Endothelial cell of umbilical vein (primary cell): ENCODE measurements at regions not wholly inside any gene's neighbourhood (a gene's known extent, or its start where the extent isn't known, plus 50 kb on each side); places are given as distances from the start of the nearest gene placed in this dataset.

Experiments used
- BruUV-seq: library from RNA; stranded (reverse); fragments of 400-500 nt; replicated peaks from 2 replicates; lab custom pipeline; 2021; lab: Mats Ljungman, UMichigan
- CTCF ChIA-PET: fragments of 300-600, 350-600 bp; sonication (Branson Sonifier 250); formaldehyde crosslinking; loops from one replicate; lab custom pipeline; 2021; ENCODE audit warnings: antibody characterized with exemption, inconsistent platforms; lab: Charles Lee
- POLR2A ChIA-PET: fragments of 300-600, 350-600 bp; sonication (Branson Sonifier 250); formaldehyde crosslinking; loops from one replicate; lab custom pipeline; 2021; ENCODE audit warnings: antibody characterized with exemption, inconsistent platforms; lab: Charles Lee
- DNase-seq: peaks from one replicate; pipeline ENCODE4 v3.0.0-alpha.2; 2011; ENCODE audit warnings: low read depth, low spot score
- FAIRE-seq: peaks from 2 replicates; lab custom pipeline; 2011; peaks lifted over from hg19 to GRCh38; lab: Jason Lieb, UNC
- H2AFZ ChIP-seq: 2 replicates; pipeline ENCODE4 v1.6.0; 2012; ENCODE audit warnings: low read depth, low read length, control low read depth, inconsistent platforms
- H3K27ac ChIP-seq: 2 replicates; pipeline ENCODE4 v1.5.1; 2011; ENCODE audit warnings: low read depth, mild to moderate bottlenecking, control low read depth, low read length, moderate library complexity; ENCODE audit not compliant: insufficient read depth
- H3K27me3 ChIP-seq, 2 experiments: 2 replicates each; pipeline versions ENCODE4 v1.6.0 to v1.6.1; 2011; ENCODE audit warnings: low read length in 2 of 2, mixed read lengths in 1 of 2; ENCODE audit not compliant: control insufficient read depth in 2 of 2, insufficient read depth in 2 of 2
- H3K36me3 ChIP-seq, 2 experiments: 2 replicates in 1 of 2; 3 replicates in 1 of 2; pipeline ENCODE4 v1.5.1; 2011; ENCODE audit warnings: low read length in 2 of 2, mild to moderate bottlenecking in 1 of 2, moderate library complexity in 1 of 2; ENCODE audit not compliant: control insufficient read depth in 2 of 2, insufficient read depth in 2 of 2; ENCODE audit errors: extremely low read depth in 1 of 2
- H3K4me1 ChIP-seq: 3 replicates; pipeline ENCODE4 v1.5.1; 2011; ENCODE audit warnings: mild to moderate bottlenecking, low read length; ENCODE audit not compliant: control insufficient read depth, insufficient read depth; ENCODE audit errors: extremely low read depth
- H3K4me2 ChIP-seq: 2 replicates; pipeline ENCODE4 v1.6.1; 2011; ENCODE audit warnings: low read length, control low read depth, mixed read lengths; ENCODE audit not compliant: insufficient read depth
- H3K4me3 ChIP-seq, 3 experiments: fragments of 200-600 bp in 1 of 3; sonication (generic), shearing (Covaris generic) in 1 of 3; replicated peaks in 1 of 3; 2 replicates each; pipeline ENCODE4 v1.5.1; 2011 to 2016; ENCODE audit warnings: control low read depth in 3 of 3, low read length in 3 of 3, mild to moderate bottlenecking in 2 of 3, inconsistent platforms in 1 of 3, low read depth in 1 of 3, moderate library complexity in 1 of 3; ENCODE audit not compliant: insufficient read depth in 1 of 3
- H3K79me2 ChIP-seq: 2 replicates; pipeline ENCODE4 v1.6.0; 2012; ENCODE audit warnings: low read length, inconsistent platforms; ENCODE audit not compliant: control insufficient read depth, insufficient read depth
- H3K9ac ChIP-seq: replicated peaks from 2 replicates; pipeline ENCODE3; 2011; ENCODE audit warnings: low read length, control low read depth; ENCODE audit not compliant: insufficient read depth; ENCODE audit errors: extremely low read depth
- H3K9me1 ChIP-seq: replicated peaks from 3 replicates; pipeline ENCODE4 v1.6.0; 2011; ENCODE audit warnings: mild to moderate bottlenecking, low read length; ENCODE audit not compliant: control insufficient read depth, insufficient read depth; ENCODE audit errors: extremely low read depth
- H3K9me3 ChIP-seq: replicated peaks from 2 replicates; pipeline ENCODE4 v1.5.1; 2012; ENCODE audit warnings: low read length, inconsistent platforms; ENCODE audit not compliant: control insufficient read depth, insufficient read depth
- H4K20me1 ChIP-seq: replicated peaks from 2 replicates; pipeline ENCODE3; 2011; ENCODE audit warnings: mild to moderate bottlenecking, low read length; ENCODE audit not compliant: control insufficient read depth, insufficient read depth; ENCODE audit errors: extremely low read depth
- EZH2 ChIP-seq: IDR thresholded peaks from 2 replicates; pipeline ENCODE4 v1.6.1; 2012; ENCODE audit warnings: borderline replicate concordance, low read depth, mild to moderate bottlenecking, moderate library complexity, low read length, inconsistent platforms; ENCODE audit not compliant: severe bottlenecking
- FOS ChIP-seq: IDR thresholded peaks from 2 replicates; pipeline ENCODE4 v1.6.1; 2011; ENCODE audit warnings: mild to moderate bottlenecking, low read length, moderate library complexity, borderline replicate concordance; ENCODE audit not compliant: insufficient read depth
- GATA2 ChIP-seq: IDR thresholded peaks from 2 replicates; pipeline ENCODE4 v1.7.0; 2011; ENCODE audit warnings: low read depth, mild to moderate bottlenecking, moderate library complexity, mixed read lengths, low read length; ENCODE audit not compliant: insufficient read length, insufficient read depth
- JUN ChIP-seq: IDR thresholded peaks from 2 replicates; pipeline ENCODE4 v1.6.1; 2011; ENCODE audit warnings: borderline replicate concordance, low read depth; ENCODE audit not compliant: insufficient read length, insufficient read depth
- MYC ChIP-seq: IDR thresholded peaks from one replicate; pipeline ENCODE4 v1.6.1; 2011; ENCODE audit warnings: mild to moderate bottlenecking, low read depth, low read length
- POLR2A ChIP-seq: IDR thresholded peaks from 2 replicates; pipeline ENCODE4 v1.6.1; 2012; ENCODE audit warnings: low read depth, mild to moderate bottlenecking, control low read depth, low read length
- POLR2AphosphoS5 ChIP-seq: IDR thresholded peaks from 2 replicates; pipeline ENCODE4 v1.6.1; 2012; ENCODE audit warnings: low read depth, mild to moderate bottlenecking, control low read depth, low read length, moderate library complexity; ENCODE audit not compliant: insufficient read depth
- dilution Hi-C: fragments of 300-500 bp; cut with MboI; formaldehyde crosslinking; loops from one replicate; pipeline ENCODE4 v1.15.0; 2019; ENCODE audit warnings: low sequenced_read_pairs; ENCODE audit not compliant: extremely low pct_ligation_motif_present
- intact Hi-C: fragments of 100-400 bp; cut with micrococcal nuclease; formaldehyde crosslinking; loops from one replicate; pipeline ENCODE4 v1.10.0; 2022
- TF ChIP-seq, protein P1 (sequence below): IDR thresholded peaks from 2 replicates; pipeline ENCODE4 v1.6.1; 2011; ENCODE audit not compliant: insufficient read depth, insufficient read length
- TF ChIP-seq, protein P2 (sequence below), 2 donors: IDR thresholded peaks; 1 replicate in 1 of 2; 2 replicates in 1 of 2; pipeline ENCODE4 v1.5.1; 2011; ENCODE audit warnings: low read length in 2 of 2, mild to moderate bottlenecking in 2 of 2, moderate library complexity in 2 of 2, control low read depth in 1 of 2, inconsistent platforms in 1 of 2, low read depth in 1 of 2; ENCODE audit not compliant: insufficient read depth in 1 of 2; ENCODE audit errors: extremely low read depth in 1 of 2

DNA sequence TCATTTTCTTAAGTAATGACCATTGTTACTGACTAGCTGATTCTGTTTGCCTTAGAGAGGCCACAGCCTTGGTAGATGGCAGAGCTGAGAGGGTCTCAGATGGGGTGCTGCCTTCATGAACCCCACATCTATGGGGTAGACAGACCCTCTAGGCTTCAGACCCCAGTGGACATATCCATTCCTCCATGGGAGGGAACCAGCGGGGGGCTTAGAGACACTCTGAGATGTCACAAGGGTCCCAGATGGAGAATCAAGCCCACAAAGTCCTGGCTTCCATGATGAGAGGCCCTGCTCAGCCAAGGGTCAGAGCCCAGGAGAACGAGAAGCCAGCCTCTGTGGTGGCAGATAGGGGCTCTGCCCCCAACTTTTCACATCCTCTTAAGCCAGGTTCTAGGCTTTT, 408.6 kb downstream of the TCERG1L start:
- ChIA-PET POLR2A (no interaction called here), CTCF (no interaction called here)
- no TSS peak for BruUV-seq
- H4K20me1 ChIP-seq: no peaks in the 10 kb centered on the region
- no peak for TF ChIP-seq MYC
- TF ChIP-seq POLR2AphosphoS5: no peak
- TF ChIP-seq POLR2A: no peak
- TF ChIP-seq JUN: no peak
- no peak for TF ChIP-seq FOS
- TF ChIP-seq, protein P1, sequence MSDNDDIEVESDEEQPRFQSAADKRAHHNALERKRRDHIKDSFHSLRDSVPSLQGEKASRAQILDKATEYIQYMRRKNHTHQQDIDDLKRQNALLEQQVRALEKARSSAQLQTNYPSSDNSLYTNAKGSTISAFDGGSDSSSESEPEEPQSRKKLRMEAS: no peak
- no peak for TF ChIP-seq EZH2
- no peak for TF ChIP-seq GATA2
- TF ChIP-seq, protein P2, sequence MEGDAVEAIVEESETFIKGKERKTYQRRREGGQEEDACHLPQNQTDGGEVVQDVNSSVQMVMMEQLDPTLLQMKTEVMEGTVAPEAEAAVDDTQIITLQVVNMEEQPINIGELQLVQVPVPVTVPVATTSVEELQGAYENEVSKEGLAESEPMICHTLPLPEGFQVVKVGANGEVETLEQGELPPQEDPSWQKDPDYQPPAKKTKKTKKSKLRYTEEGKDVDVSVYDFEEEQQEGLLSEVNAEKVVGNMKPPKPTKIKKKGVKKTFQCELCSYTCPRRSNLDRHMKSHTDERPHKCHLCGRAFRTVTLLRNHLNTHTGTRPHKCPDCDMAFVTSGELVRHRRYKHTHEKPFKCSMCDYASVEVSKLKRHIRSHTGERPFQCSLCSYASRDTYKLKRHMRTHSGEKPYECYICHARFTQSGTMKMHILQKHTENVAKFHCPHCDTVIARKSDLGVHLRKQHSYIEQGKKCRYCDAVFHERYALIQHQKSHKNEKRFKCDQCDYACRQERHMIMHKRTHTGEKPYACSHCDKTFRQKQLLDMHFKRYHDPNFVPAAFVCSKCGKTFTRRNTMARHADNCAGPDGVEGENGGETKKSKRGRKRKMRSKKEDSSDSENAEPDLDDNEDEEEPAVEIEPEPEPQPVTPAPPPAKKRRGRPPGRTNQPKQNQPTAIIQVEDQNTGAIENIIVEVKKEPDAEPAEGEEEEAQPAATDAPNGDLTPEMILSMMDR (IDR thresholded peaks at IDR 0.05; ENCODE audit: extremely low read depth in 1 of 2, insufficient read depth in 1 of 2, low read depth in 1 of 2, low read length in 2 of 2): no peak
- H2AFZ ChIP-seq: no peak overlapping the region
- H3K27me3 ChIP-seq: no peaks in the 10 kb centered on the region
- H3K9me1 ChIP-seq: no peaks in the 10 kb centered on the region
- H3K79me2 ChIP-seq: no peaks in the 10 kb centered on the region
- H3K36me3 ChIP-seq: no peaks in the 10 kb centered on the region
- H3K27ac ChIP-seq: no peak overlapping the region
- FAIRE-seq: no peak
- no peak overlapping the region for H3K4me2 ChIP-seq
- H3K9me3 ChIP-seq: peaks cover 3% of the 10 kb centered on the region
- H3K9ac ChIP-seq: no peak overlapping the region
- no peaks in the 10 kb centered on the region for H3K4me1 ChIP-seq
- H3K4me3 ChIP-seq: no peak overlapping the region
- intact Hi-C loops (no loop called here), dilution Hi-C loops (no loop called here)
- DNase-seq: no peak
